ENCODE measurements at regions not wholly inside any gene's neighbourhood (a gene's known extent, or its start where the extent isn't known, plus 50 kb on each side); places are given as distances from the start of the nearest gene placed in this dataset.
A peak's percentile ranks its signal among the peaks of the same experiment; 100 is the strongest.

- no peak for DNase-seq
Observed at GRCh38 chr4:122203407-122203806, 51.3 kb downstream of the BLTP1 start.

DNA sequence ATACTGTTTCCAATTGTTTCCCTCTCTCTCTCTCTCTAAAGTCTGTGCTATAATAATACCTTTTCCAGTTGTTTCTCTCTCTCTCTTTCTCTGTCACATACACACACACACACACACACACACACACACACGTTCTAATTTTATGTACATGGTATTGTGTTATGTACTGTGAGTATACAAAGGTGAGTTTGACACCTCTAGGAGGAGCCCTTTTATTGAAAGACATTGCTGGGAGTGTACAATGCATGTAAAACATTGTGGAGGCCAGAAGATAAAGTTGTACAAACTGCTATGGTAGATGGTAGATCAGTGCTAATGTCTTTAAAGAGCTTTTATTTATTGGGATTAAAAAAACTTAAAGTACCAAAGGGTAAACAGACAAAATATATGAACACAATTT, 53.6 kb downstream of the BLTP1 start:
- DNase-seq = no peak

DNA sequence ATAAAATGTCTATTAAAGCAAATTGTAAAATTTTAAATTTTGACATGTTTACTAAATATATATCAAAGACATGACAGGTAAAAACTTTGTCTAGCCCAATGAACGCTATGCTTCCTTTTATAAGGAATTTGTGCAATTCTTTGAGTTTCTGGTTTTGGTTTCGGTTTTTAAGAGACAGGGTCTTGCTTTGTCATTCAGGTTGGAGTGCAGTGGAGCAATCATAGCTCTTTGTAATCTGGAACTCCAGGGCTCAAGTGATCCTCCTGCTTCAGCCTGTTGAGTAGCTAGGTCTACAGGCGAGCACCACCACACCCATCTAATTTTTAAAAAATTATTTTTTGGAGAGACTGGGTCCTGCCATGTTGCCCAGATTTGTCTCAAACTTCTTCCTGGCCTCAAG, 60.7 kb downstream of the BLTP1 start:
- no peak for DNase-seq

GRCh38 chr4:122218762-122219161, 66.6 kb downstream of the BLTP1 start:
- no peak for DNase-seq

DNA sequence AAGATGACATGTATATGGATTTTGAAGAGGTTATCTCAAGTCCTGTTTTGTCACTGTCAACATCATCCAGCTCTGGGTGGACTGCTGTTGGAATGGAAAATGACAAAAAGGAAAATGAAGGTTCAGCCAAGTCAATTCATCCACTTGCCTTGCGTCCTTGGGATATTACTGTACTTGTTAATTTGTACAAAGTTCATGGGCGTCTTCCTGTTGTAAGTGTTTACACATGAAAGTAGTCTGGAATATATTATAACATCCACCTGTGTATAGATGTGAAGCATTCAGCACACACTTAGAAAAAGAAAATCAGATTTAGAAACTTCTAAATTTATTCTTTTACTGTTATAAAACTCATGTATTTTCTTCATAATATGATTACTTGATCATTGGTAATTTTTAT, 67.2 kb downstream of the BLTP1 start:
- DNase-seq = no peak

- DNase-seq = no peak
Observed at GRCh38 chr4:122221322-122221721, 69.2 kb downstream of the BLTP1 start.

DNA sequence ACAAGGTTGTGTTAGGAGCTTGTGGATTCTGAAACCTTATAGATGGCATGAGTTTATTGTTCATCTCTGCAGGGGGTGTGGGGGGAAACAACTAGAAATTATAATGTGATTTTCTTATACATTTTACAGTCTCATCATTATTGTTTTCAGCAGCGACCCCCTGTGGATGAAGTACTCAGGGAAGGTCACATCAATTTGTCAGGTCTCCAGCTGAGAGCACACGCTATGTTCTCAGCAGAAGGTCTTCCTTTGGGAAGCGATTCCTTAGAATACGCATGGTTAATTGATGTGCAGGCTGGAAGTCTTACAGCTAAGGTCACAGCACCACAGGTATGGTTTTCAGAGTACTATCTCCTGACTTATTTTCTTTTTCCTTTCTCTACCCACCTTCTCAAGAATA, 72.2 kb downstream of the BLTP1 start:
- DNase-seq = peak; percentile 3

GRCh38 chr4:122227202-122227601, 75.1 kb downstream of the BLTP1 start:
- DNase-seq = no peak

GRCh38 chr4:122229857-122230256, 77.7 kb downstream of the BLTP1 start:
- DNase-seq = no peak

- DNase-seq = no peak
Observed at GRCh38 chr4:122232633-122233032, 80.5 kb downstream of the BLTP1 start.

GRCh38 chr4:122234686-122235085, 82.6 kb downstream of the BLTP1 start:
- no peak for DNase-seq

DNA sequence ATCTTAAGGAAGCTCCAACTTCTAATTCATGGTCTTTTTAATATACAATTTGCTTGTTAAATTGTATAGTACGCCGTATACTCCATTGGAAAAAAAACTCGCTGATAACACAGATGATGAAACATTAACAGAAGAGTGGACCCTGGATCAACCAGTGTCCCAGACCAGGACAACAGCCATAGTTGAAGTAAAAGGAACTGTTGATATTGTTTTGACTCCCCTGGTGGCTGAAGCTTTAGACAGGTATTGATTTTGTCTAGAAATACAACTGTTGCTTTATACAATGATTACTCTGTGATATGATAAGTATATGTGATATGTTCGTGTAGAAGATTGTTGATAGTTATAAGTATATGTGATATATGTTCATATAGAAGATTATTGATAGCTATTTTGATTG, 91.7 kb downstream of the BLTP1 start:
- DNase-seq = no peak

- no peak for DNase-seq
Observed at GRCh38 chr4:122244764-122245163, 92.6 kb downstream of the BLTP1 start.

DNA sequence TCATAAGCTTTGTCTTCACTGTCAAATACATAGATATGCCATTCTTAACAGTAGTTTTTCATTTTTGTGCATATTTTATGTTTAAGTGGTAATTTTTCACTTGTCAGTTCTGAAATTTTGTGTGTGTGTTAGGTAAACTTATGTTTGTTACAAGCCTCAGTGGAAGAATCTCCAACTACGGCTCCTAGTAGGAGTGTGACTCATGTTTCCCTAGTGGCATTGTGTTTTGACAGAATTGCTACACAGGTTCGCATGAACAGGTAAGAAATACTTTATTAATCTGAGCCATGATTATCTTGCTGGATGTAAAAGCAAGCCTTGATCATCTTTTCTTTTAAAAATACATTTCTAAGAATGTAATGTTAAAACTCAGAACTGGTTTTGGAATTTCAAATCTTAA, 94.4 kb downstream of the BLTP1 start:
- DNase-seq = no peak

- no peak for DNase-seq
Observed at GRCh38 chr4:122249357-122249756, 97.2 kb downstream of the BLTP1 start.

GRCh38 chr4:122252584-122252983, 100.5 kb downstream of the BLTP1 start:
- DNase-seq = no peak

DNA sequence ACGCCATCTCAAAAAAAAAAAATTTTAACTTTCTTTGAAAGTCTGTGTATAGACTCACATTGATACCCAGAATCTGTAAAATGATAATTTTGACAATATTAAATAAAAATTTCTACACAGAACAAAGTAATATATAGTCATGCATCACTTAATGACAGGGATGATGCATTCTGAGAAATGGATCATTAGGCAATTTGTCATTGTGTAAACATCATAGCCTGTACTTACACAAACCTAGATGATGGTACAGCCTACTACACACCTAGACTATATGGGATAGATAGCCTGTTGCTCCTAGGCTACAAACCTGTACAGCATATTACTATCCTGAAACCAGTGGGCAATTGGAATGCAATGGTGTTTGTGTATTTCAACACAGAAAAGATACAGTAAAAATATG, 107.7 kb downstream of the BLTP1 start:
- no peak for DNase-seq

- DNase-seq = no peak
Observed at GRCh38 chr4:122276359-122276758, 102.5 kb upstream of the ADAD1 start.

DNA sequence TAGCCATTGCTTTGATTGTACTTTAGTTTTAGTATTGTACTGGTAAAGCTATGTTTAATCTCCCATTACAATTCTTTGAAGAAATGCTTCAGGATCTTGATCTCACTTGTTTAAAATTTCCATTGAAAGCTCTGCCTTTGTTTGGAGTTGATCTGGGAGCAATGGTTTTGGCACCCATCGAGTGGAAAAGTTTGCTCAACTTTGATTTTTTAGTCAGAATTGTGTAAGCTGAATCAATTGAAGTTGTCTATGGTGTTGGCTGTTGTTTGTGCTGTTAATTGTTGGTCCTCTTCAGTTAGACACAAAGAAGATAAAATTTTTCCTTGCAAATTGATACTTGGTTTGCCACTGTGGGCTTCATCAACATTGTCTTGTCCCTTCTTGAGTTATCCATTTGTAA, 99.8 kb upstream of the ADAD1 start:
- no peak for DNase-seq

DNA sequence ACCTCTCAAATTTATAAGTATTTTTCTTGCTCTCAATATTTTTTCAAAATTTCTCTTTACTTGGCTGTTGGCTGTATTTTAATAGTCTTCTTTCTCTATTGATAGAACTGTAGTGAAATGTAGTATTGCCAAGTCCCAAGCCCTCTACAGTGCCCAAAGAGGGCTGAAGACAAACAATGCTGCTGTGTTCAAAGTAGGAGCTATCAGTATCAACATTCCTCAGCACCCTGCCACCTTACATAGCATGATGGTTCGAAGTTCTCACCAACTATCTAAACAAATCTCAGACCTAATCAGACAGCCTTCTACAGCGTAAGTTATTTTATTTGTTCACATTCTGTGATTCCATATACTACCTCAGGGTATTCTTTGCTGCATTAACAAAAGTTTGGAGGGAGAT, 99.1 kb upstream of the ADAD1 start:
- DNase-seq = no peak

DNA sequence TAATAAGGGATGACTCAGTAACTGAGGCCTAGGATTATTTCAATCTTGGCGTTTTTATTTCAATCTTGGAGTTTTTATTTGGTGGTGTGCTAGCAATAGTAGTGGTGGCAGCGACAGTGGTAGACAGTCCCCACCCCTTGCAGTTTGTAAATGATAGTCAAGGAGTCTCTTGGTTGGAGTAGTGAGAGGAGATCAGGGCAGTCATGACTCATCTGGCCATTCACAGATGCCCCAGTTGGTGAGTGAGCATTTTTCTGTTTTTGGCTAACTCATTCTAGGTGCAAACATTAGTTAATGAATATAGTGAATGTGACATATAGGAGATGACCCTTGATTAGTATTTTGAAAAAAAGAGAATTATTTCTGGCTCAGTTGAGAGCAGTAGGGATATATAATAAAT, 93.5 kb upstream of the ADAD1 start:
- DNase-seq = no peak

DNA sequence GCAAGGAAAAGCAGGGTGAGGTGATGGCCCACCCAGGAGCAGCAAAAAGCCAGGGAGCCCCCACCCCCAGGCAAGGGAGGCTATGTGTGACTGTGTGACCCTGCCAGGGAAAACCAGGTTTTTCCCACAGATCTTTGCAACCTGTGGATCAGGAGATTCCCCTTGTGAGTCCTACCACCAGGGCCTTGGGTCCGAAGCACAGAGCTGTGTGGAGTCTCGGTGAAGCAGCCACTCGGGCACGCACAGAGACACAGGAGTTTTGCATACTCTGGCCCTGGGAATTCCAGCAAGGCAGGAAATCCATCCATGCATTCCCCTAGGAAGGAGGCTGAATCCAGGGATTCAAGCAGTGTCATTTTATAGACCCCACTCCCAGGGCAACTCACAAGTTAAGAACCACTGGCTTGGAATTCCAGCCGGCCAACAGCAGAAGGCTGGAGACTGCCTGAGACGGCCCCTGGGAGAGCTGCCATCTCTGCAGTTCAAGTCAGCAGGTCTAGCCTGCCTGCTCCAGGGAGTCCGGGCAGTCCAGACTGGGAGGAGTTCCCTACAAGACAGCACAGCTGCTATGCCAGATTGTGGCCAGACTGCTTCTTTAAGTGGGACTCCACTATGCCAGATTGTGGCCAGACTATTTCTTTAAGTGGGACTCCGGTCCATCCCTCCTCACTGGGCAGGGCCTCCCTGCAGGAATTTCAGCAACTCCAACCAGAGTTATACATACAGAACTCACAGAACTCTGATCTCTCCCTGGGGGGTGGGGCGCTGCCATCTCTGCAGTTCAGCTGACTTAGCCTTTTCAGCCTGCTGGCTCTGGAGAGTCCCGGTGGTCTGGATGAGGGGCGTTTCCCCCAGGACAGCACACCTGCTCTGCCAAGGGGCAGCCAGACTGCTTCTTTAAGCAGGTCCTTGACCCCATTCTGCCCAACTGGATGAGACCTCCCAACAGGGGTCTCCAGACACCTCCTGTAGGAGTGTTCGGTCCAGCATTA, 85.1 kb upstream of the ADAD1 start:
- DNase-seq = no peak

- DNase-seq = no peak
Observed at GRCh38 chr4:122297694-122298093, 81.1 kb upstream of the ADAD1 start.

GRCh38 chr4:122300776-122301175, 78.0 kb upstream of the ADAD1 start:
- DNase-seq = no peak

DNA sequence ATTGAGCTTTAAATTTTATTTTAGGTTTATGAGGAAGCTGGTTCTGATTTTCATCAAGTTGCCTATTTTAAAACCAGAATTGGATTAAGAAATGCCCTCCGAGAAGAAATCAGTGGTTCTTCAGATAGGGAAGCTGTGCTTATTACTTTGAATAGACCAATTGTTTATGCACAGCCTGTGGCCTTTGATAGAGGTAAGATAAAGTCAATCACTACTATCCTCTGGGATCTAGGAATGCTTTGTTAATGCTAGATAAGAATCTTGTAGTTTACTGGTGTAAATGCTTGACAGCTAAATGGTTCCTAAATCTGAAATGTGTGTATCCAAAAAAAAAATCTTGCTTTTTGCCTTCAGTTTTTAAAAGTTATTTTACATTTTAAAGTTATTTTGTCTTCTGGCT, 73.0 kb upstream of the ADAD1 start:
- DNase-seq = no peak
